ENCODE measurements at regions not wholly inside any gene's neighbourhood (a gene's known extent, or its start where the extent isn't known, plus 50 kb on each side); places are given as distances from the start of the nearest gene placed in this dataset.

DNA sequence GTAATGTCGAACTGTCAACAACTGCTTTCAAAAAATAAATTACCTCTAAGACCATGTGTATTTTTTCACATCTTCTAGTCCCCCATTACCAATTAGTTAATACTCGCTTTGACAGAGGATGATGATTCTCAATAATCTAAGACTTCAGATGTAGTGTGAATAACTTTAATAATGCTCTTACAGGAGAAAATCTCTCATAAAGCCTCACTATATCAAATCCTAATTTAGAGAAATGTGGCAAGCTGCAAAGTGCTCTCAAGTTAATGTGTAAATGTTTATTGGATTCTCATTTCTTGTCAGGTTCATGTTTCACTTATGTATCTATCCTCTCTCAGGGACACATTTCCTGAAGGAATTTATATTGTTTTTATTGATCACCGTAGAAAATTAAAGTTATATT lies 223.9 kb downstream of the CDH7 start:
- TF ChIP-seq POLR2A (IDR thresholded peaks at IDR 0.05), result no peak
- TF ChIP-seq, protein P1, sequence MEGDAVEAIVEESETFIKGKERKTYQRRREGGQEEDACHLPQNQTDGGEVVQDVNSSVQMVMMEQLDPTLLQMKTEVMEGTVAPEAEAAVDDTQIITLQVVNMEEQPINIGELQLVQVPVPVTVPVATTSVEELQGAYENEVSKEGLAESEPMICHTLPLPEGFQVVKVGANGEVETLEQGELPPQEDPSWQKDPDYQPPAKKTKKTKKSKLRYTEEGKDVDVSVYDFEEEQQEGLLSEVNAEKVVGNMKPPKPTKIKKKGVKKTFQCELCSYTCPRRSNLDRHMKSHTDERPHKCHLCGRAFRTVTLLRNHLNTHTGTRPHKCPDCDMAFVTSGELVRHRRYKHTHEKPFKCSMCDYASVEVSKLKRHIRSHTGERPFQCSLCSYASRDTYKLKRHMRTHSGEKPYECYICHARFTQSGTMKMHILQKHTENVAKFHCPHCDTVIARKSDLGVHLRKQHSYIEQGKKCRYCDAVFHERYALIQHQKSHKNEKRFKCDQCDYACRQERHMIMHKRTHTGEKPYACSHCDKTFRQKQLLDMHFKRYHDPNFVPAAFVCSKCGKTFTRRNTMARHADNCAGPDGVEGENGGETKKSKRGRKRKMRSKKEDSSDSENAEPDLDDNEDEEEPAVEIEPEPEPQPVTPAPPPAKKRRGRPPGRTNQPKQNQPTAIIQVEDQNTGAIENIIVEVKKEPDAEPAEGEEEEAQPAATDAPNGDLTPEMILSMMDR (IDR thresholded peaks at IDR 0.05 in 8 of 11, conservative IDR thresholded peaks at IDR 0.05 in 3 of 11), result no peak
